GOT3 (cell line): ENCODE measurements at regions not wholly inside any gene's neighbourhood (a gene's known extent, or its start where the extent isn't known, plus 50 kb on each side); places are given as distances from the start of the nearest gene placed in this dataset.

Experiments
- DNase-seq: peaks from one replicate; lab custom pipeline; 2025; ENCODE audit warnings: mixed read lengths; lab: John Stamatoyannopoulos, UW

DNA sequence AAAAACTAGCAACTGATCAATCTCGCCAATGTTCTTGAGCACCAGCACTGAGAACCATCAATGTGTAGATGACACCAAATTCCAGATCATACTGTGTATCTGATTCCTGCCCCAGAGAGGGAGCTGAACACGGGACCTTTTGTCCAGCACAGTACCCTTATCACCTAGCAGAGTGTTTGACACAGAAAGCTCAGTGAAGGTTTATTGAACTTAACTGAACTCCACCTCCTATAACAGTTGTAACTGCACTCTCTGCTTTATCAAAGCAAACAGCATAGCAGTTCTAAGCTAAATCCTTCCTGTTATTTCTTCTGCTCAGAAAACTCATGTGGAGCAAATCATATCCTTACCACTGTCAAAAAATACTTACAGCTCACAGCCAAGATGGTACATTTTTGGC is 183.4 kb upstream of the SLCO3A1 start:
- DNase-seq: no peak

DNA sequence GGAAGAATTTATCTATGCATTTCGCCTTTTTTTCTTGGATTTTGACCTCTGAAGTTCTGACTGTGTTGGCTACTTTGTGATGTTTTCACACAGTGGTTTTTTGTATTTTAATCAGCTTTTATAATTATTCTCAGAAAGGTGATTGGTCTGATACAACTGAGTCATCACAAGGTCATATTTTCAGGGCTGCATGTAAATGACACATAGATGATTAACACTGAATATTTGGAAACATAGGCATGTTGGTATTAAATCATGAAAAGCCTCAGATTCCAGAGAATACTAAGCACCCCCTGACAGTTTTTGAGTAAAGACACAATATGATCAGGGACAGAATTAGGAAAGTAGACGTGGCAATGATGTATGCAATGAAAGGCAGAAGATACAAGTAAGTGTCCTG is 175.5 kb upstream of the SLCO3A1 start:
- DNase-seq: no peak

DNA sequence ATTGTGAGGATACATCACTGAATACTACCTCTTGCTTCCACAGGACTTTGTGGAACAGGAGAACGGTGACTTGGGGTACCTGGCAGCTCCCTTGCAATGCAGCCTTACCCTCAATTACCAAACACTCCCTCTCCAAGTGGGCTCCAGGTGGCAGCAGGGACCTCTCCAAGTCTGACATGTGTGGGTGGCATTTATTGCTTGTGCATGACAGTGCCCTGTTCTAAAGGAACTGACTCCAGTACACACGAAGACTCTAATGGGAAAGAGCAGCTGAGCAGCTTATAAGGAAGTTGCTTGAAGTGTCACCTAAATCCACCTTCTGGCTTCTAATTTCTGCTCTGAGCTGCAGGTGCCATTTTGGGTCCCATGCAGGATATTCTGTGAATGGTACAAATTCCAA is 174.1 kb upstream of the SLCO3A1 start:
- no peak for DNase-seq

- no peak for DNase-seq
These were observed 168.1 kb upstream of the SLCO3A1 start for GRCh38 chr15:91685436-91685835.

- no peak for DNase-seq
These were observed 164.7 kb upstream of the SLCO3A1 start for GRCh38 chr15:91688811-91689210.

DNA sequence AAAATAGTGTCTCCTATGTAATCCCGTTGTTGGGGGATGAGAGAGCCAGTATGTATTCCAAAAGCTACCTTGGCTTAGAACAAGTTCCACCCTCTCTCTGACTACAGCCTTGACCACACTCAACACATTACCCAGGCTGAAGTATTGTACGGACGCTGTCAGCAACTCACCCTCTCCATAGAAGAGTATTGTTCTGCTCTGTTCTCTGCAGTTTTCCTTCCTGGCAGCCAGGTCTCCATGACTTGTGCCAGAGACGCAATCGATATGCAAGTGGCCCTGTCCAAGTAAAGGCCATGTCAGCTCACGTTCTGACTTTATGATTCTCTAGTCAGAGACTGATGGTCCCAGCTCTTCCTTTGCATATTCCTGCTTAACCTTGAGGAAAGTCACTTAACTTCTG is 164.1 kb upstream of the SLCO3A1 start:
- DNase-seq: no peak

DNA sequence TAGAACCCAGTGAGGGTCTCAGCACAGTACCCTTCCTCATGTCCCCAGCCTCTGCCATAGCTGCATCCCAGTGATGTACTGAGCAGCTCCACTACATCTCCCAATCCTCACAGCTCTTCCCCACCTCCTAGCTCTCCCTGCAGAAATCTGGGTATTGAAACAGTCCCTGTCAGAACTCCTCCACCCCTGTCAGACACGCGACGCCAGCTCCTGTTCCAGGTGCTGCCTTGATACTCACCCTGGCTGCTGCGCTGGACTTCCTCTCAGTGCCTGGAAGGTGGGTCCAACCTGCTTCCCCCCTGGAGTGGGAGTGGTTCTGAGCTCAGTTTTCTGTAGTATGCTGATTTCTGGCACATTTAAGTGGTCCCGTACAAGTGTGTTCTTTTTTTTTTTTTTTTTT is 160.9 kb upstream of the SLCO3A1 start:
- no peak for DNase-seq

DNA sequence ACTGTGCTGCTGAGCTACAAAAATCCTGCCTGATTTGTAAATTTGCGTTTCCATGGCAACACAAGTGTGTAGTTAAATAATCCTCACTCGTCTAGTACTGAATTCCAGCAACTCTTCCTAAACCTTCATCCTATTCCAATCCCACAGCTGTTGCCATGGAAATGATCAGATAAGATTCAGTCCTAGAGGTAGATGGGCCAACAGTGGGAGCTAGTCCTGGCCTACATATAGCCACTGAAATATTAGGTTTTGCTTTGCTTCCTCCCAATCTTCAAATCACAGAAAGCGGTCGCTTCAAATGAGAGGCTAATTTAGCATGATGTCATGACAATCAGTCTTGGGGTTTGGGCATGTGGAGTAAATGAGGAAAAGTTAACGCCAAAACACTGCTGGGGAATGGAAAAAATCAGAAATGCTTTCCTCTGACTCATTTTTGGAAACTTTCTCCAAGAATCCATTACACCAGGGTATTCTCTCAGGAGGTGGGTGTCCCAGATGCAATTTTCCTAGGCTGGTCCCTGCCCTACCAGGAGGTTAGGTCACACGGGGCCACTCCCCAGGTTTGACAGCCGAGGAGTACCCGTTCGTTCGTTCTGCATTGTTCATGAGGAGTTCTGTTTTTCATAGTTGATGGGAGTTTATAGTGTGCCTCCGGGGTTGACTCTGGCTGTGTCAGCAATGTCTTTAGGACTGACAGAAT is 159.2 kb upstream of the SLCO3A1 start:
- DNase-seq: no peak

DNA sequence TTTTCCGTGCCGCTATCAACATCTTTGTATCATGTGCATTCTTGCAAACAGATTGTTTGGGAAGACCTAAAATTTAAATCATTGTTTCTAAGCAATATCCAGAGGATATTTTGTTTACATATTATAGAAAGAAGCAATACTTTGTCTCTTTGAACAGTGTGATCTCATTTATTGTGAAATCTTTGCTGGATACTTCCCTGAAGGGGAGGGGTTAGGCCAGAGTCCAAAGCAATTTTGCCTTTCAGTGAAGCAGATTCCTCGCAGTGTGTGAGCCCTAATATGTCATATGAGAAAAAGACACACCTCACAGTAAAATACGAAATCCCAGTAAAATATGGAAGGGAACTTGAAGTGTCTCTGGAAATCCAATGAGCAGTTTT is 158.7 kb upstream of the SLCO3A1 start:
- DNase-seq: peak; percentile 38

DNA sequence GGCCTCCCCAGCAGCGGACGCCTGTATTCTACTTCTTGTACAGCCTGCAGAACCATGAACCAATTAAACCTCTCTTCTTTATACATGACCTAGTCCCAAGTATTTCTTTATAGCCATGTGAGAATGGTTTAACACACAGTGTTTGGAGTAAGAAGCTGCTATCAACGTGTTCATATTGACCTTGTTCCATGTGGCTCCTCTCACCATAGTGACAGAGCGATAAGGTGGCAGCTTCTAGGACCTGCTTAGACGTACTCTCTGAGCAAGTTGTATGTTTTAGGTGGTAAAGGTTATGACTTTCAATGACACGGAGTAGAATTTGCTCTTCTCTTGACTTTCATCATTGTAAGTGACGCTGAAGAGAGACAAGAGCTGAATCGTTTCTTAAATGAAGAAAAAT is 157.7 kb upstream of the SLCO3A1 start:
- DNase-seq: no peak

DNA sequence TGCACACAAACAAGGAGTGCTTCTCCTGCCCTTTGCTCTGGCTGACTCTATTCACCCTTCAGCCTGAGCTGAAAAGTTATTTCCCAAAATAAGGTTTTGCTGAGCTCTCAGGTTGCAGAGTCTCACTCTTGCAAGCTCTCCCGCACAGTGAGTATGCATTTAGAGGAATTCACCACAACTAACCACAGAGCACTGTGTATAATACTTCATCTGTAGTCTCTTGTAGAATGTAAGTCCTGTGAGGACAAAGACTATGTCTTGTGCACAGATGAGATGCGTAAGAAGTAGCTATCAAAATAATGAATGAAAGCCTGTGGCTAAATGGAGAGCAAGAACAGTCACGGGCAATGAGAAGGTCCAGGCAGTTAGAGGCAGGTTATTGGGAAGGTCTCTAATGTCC is 156.5 kb upstream of the SLCO3A1 start:
- DNase-seq: no peak

DNA sequence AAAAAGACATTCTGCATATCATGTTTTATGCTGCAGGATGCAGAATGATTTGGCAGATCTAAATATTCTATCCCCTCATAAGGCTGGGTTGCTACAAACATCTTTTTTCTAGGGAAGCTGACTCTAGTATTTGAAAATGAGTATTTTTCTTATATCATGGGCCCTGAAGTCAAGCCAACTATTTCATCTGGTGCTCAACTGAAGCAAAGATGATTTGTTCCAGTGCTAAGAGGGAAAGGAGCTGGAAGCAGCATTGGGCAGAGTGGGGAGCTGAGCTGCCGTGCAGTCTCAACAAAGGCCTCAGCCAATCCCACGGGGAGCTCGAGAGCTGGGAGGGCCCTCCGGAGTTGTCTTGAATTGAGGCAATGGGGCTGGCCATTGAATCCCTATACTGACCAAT is 155.3 kb upstream of the SLCO3A1 start:
- no peak for DNase-seq

- no peak for DNase-seq
These were observed 153.8 kb upstream of the SLCO3A1 start for GRCh38 chr15:91699741-91700140.

DNA sequence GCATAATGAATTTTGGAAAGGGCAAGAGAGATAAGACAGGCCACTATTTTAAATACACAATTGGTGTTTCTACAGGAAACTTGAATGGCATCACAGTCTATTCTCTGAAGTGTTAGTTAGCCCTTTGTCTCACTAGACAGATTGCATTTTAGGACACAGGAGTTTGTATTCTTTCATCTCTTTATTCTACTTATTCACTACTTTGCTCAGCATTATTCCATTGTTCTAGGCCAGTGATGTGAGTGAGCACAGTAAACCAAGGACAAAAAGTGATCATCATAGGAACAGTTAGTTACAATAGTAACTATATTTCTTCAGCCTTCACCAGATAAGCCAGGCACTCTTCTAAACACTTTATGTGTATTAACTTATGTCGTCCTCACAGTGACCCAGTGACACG is 150.2 kb upstream of the SLCO3A1 start:
- DNase-seq: no peak

DNA sequence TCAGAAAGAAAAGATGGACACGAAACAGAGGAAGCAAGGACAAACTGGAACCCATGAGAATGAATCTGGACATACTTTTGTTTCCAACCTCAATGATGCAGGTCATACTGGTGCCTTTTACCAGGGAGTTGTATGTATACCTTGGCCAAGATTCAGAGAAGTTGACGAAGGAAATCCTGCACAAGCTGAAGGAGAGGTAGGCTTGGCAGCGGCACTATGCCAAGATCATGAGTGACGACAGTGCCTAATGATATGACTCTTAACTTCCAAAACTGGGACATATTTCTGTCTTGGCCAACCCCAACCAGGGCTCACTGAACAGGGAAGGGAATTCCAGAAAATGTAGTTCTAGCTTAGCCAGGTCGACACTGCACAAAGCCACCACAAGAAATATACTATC is 149.2 kb upstream of the SLCO3A1 start:
- no peak for DNase-seq

GRCh38 chr15:91706322-91707032 is 147.0 kb upstream of the SLCO3A1 start:
- peak; percentile 34 for DNase-seq

GRCh38 chr15:91710080-91710698 is 143.3 kb upstream of the SLCO3A1 start:
- DNase-seq: no peak

GRCh38 chr15:91711384-91712033 is 142.0 kb upstream of the SLCO3A1 start:
- DNase-seq: no peak

DNA sequence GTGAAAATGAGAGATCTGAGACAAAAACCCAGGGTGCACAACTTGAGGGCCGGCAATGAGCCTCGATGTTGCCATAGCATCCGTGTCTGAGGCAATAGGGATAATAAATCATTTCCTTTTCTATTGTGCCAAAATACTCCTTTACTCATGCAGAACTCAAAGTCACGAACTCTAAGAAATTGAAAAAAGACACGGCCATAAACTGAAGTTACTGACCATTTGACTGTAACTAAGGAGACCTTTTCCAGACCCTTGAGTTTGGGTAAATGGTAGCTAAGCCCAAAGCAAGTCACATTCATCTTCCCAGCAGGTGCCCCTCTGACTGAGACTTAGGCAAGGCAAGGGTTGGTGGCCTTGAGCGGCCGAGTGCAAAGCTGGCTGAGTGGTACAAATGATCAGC is 141.2 kb upstream of the SLCO3A1 start:
- no peak for DNase-seq

DNA sequence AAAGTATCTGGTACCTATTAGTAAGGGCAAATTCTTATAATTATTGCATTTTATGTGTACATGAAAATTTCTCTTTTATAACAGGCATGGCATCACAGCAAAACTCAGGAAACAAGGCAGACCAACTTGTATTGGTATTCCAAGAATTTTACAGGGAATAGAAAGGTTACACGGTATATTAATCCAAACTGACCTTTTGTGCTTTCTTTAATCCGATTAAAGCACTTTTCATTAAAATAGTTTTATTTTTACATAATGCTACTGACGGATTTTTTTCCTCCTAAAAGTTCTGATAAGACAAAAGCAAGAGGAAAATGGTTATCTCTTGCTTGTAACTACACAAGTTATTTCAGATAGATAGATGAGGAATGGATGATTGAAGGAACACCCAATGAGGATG is 137.0 kb upstream of the SLCO3A1 start:
- no peak for DNase-seq

GRCh38 chr15:91717811-91718210 is 135.7 kb upstream of the SLCO3A1 start:
- DNase-seq: no peak

DNA sequence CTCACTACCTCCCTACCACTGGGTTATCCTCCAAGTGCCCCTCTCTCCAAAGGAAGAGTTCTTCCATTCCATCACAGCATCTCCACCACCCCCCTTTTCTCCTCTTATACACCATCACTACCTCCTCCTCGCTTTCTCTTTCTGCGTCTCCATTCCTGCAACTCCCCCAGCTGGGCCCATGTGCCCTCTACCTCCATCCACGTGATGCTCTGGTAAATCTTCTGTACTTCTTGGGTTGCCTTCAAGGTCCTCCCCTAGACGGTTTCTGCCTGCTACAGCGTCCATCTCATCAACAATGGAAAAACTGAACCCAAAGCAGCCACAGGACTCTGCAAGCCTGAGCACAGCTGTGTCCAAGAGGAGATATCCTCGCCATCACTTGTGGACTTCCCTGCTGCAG is 129.5 kb upstream of the SLCO3A1 start:
- DNase-seq: no peak

DNA sequence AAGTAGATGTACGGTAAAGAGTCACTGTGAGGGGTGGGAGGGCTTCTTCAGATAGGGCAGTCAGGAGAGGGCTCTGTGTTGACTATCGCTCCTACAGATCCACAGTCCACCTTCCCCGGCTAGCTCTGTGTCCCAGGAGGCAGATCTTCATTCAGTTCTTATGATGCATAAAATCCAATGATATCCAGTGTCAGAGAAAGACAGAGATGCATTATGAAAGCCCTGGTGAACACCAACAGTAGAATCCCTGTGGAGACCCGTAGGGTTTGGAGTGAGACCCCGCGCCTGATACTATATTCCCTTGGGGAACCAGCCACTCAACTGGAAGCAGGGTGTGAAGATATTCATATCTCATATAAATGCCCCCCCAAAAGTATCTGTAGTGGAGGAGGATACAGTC is 119.8 kb upstream of the SLCO3A1 start:
- DNase-seq: no peak
